D721Med (cell line): ENCODE measurements at regions not wholly inside any gene's neighbourhood (a gene's known extent, or its start where the extent isn't known, plus 50 kb on each side); places are given as distances from the start of the nearest gene placed in this dataset.
"Not testable (repeated sequence)": the region's sequence is repeated elsewhere in the genome, so short reads cannot be mapped to it uniquely, and the experiment has no call there.

Source experiments
- DNase-seq: peaks from one replicate; pipeline ENCODE4 v3.0.0; 2011; ENCODE audit warnings: low spot score; ENCODE audit not compliant: insufficient read length
- FAIRE-seq: peaks from 2 replicates; lab custom pipeline; 2011; peaks lifted over from hg19 to GRCh38; lab: Jason Lieb, UNC
- CTCF ChIP-seq: IDR thresholded peaks from 2 replicates; pipeline ENCODE4 v1.5.1; 2012; ENCODE audit warnings: mild to moderate bottlenecking, control low read depth; ENCODE audit not compliant: insufficient read depth; ENCODE audit errors: missing control alignments

- FAIRE-seq, result peak; percentile 35
Measured at GRCh38 chr6:130697995-130698535, 129.1 kb upstream of the SMLR1 start.

DNA sequence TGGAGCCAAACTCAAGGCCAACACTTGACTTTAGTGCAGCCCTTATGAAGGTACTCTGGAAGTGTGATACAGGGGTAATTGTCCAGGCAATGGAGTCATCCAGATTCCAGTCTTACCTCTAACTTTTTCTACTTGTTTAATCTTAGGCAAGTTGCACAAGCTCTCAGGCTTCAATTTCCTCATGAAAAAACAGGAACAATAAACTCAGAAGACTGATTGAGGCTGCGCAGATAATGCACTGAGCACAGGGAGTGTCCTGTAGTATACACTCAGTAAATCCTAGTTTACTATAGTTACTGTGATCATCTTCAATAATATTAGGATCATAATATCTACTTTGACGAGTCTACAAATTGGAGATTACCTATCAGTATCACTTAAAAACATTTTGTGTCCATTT is 127.5 kb upstream of the SMLR1 start:
- FAIRE-seq (no peak), DNase-seq (no peak)
- no peak for TF ChIP-seq CTCF

More at GRCh38 chr6:130697995-130698535, 129.1 kb upstream of the SMLR1 start:
- peak; percentile 87 for TF ChIP-seq CTCF
- DNase-seq, result no peak

GRCh38 chr6:130700397-130700796 is 126.8 kb upstream of the SMLR1 start:
- no peak for TF ChIP-seq CTCF
- FAIRE-seq (no peak), DNase-seq (no peak)

- no peak for FAIRE-seq
- TF ChIP-seq CTCF, result no peak
- no peak for DNase-seq
Measured at GRCh38 chr6:130708338-130708737, 118.9 kb upstream of the SMLR1 start.

DNA sequence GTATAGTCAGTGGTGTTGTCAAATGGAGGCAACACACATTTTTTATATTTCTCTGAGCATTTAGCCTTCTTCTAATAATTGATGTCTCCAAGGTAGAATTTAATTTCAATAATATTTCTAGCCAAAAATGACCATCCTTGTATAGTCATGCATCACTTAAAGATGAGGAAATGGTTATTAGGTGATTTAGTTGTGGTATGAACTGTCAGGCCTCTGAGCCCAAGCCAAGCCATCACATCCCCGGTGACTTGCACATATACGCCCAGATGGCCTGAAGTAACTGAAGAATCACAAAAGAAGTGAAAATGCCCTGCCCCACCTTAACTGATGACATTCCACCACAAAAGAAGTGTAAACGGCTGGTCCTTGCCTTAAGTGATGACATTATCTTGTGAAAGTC is 115.6 kb upstream of the SMLR1 start:
- not testable (repeated sequence) for FAIRE-seq, DNase-seq

DNA sequence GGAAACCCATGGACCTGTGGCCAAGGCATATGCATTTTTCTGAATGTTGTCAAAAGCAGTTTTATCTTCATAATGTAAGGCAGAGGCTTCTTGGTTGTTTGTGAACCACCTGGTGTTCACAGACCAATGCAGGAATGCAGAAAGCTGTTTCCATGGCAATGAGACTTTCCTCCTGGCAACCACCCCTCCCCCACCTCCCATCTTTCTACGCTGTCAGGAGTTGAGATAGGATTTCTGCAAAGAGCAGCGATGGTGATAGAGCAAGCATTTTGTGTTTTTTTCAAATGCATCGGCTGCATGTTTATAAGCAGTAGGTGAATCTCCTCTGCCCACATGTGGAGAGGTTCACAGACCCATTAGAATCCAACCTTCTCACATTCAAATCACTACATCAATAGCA is 114.1 kb upstream of the SMLR1 start:
- no peak for TF ChIP-seq CTCF
- DNase-seq, result no peak
- no peak for FAIRE-seq

DNA sequence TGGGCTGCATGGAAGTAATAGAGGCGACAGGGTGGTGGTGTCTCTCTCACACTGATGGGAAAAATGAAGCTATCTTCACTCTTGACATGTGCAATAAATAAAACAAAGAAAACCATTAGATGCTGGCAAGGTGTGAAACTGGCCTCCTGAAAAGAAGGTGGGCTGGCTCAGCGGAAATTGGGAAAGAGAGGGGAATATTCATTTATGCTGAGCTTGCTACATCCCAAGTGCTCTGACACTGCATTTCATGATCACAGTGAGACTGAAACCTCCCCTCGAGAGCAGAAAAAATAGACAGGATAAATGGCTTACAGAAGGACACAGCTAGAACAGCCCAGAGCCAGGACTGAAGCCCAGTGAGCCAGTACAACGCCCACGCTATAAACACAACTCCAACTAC is 112.1 kb upstream of the SMLR1 start:
- no peak for TF ChIP-seq CTCF
- no peak for DNase-seq
- FAIRE-seq, result no peak

DNA sequence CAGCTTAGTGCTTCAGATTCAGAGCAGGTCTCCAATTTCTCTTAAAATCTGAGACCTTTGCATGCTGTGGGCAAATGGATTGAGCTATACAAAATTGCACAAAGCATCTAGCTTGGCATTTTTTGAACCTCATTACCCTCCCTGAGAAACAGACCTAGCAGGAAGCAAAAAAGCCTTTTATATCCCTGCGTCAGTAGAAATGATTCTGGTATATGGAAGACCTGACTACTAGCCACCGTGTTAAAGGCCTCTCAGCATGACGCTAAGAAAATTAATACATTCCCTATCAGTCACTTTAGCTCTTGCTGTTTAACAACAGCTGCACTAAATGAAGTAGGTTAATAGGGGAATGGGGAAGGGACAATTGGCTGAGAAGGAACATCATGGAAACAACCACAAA is 110.7 kb upstream of the SMLR1 start:
- TF ChIP-seq CTCF, result no peak
- FAIRE-seq (no peak), DNase-seq (no peak)
